CD14-positive monocyte (primary cell): ENCODE measurements at regions not wholly inside any gene's neighbourhood (a gene's known extent, or its start where the extent isn't known, plus 50 kb on each side); places are given as distances from the start of the nearest gene placed in this dataset.

Source experiments
- DNase-seq, 3 donors: peaks; one replicate each; pipeline ENCODE4 v3.0.0-alpha.2; 2011 to 2022
- H2AFZ ChIP-seq: 2 replicates; pipeline ENCODE4 v1.6.0; 2012; ENCODE audit warnings: mild to moderate bottlenecking, low read depth, low read length, inconsistent platforms; ENCODE audit not compliant: insufficient read depth, poor library complexity, severe bottlenecking
- H3K27ac ChIP-seq, 2 donors: 1 replicate in 1 of 2; 2 replicates in 1 of 2; pipeline ENCODE4 v1.5.1; 2012 to 2013; ENCODE audit warnings: low read length in 2 of 2, control low read depth in 1 of 2, inconsistent platforms in 1 of 2, low read depth in 1 of 2, mild to moderate bottlenecking in 1 of 2
- H3K27me3 ChIP-seq, 2 donors: one replicate each; pipeline versions ENCODE4 v1.6.0 to v1.6.1; 2011 to 2013; ENCODE audit warnings: low read length in 2 of 2; ENCODE audit not compliant: control insufficient read depth in 2 of 2, insufficient read depth in 2 of 2
- H3K36me3 ChIP-seq, 2 donors: replicated peaks in 1 of 2; 1 replicate in 1 of 2; 2 replicates in 1 of 2; pipeline versions ENCODE4 v1.5.1 to v1.6.1; 2012 to 2013; ENCODE audit warnings: low read length in 2 of 2, control low read depth in 1 of 2, inconsistent platforms in 1 of 2, mild to moderate bottlenecking in 1 of 2; ENCODE audit not compliant: insufficient read depth in 2 of 2, control insufficient read depth in 1 of 2
- H3K4me1 ChIP-seq, 2 donors: 1 replicate in 1 of 2; 2 replicates in 1 of 2; pipeline versions ENCODE4 v1.5.1 to v1.6.1; 2012 to 2013; ENCODE audit warnings: low read length in 2 of 2, control low read depth in 1 of 2, inconsistent platforms in 1 of 2, mild to moderate bottlenecking in 1 of 2, moderate library complexity in 1 of 2; ENCODE audit not compliant: insufficient read depth in 2 of 2, control insufficient read depth in 1 of 2
- H3K4me2 ChIP-seq: replicated peaks from 2 replicates; pipeline ENCODE3; 2012; ENCODE audit warnings: low read length, moderate library complexity, mild to moderate bottlenecking; ENCODE audit not compliant: poor library complexity, severe bottlenecking; ENCODE audit errors: extremely low read depth
- H3K4me3 ChIP-seq, 3 experiments: fragments of 200-600 bp in 1 of 3; sonication (generic) in 1 of 3; replicated peaks in 1 of 3; 1 replicate in 2 of 3; 2 replicates in 1 of 3; pipeline ENCODE4 v1.5.1; 2011 to 2013; ENCODE audit warnings: low read length in 3 of 3, mild to moderate bottlenecking in 3 of 3, control low read depth in 2 of 3, low read depth in 2 of 3, inconsistent platforms in 1 of 3, moderate library complexity in 1 of 3
- H3K79me2 ChIP-seq: 2 replicates; pipeline ENCODE4 v1.6.0; 2012; ENCODE audit warnings: mild to moderate bottlenecking, control low read depth, inconsistent platforms, low read length, moderate library complexity; ENCODE audit not compliant: insufficient read depth
- H3K9ac ChIP-seq: 2 replicates; pipeline ENCODE4 v1.6.0; 2017; ENCODE audit warnings: low read length, mild to moderate bottlenecking; ENCODE audit not compliant: insufficient read depth, poor library complexity, severe bottlenecking
- H3K9me3 ChIP-seq, 2 donors: replicated peaks in 1 of 2; 1 replicate in 1 of 2; 2 replicates in 1 of 2; pipeline versions ENCODE4 v1.5.1 to v1.6.1; 2012 to 2013; ENCODE audit warnings: low read length in 2 of 2, control low read depth in 1 of 2; ENCODE audit not compliant: control insufficient read depth in 1 of 2, insufficient read depth in 1 of 2
- H4K20me1 ChIP-seq: 2 replicates; pipeline ENCODE4 v1.6.0; 2012; ENCODE audit warnings: mild to moderate bottlenecking, low read length, control low read depth, moderate library complexity; ENCODE audit not compliant: insufficient read depth
- H3K27ac Mint-ChIP-seq, 7 donors: one replicate each; pipeline ENCODE4 v1.8.0; 2020; ENCODE audit warnings: mild to moderate bottlenecking in 7 of 7, mixed read lengths in 7 of 7, moderate library complexity in 6 of 7, inconsistent platforms in 2 of 7
- H3K27me3 Mint-ChIP-seq, 3 donors: one replicate each; pipeline ENCODE4 v1.8.0; 2021 to 2022; ENCODE audit warnings: low read depth in 3 of 3, mild to moderate bottlenecking in 3 of 3, mixed read lengths in 3 of 3, moderate library complexity in 3 of 3, inconsistent platforms in 1 of 3
- H3K36me3 Mint-ChIP-seq, 2 donors: one replicate each; pipeline ENCODE4 v1.8.0; 2020; ENCODE audit warnings: mixed read lengths in 2 of 2, inconsistent platforms in 1 of 2, mild to moderate bottlenecking in 1 of 2
- H3K4me1 Mint-ChIP-seq: one replicate; pipeline ENCODE4 v1.8.0; 2020; ENCODE audit warnings: mild to moderate bottlenecking, mixed read lengths
- H3K4me3 Mint-ChIP-seq, 2 donors: one replicate each; pipeline ENCODE4 v1.8.0; 2020; ENCODE audit warnings: mild to moderate bottlenecking in 2 of 2, mixed read lengths in 2 of 2, moderate library complexity in 1 of 2
- H3K9me3 Mint-ChIP-seq, 7 donors: one replicate each; pipeline ENCODE4 v1.8.0; 2020 to 2022; ENCODE audit warnings: mixed read lengths in 7 of 7, mild to moderate bottlenecking in 6 of 7, moderate library complexity in 6 of 7, inconsistent platforms in 2 of 7
- WGBS: methylation state at CpG from one replicate; pipeline ENCODE4 v1.1.5; 2013; ENCODE audit warnings: missing lambda C conversion rate; ENCODE audit not compliant: insufficient coverage; 5-methylcytosine and 5-hydroxymethylcytosine counted together
- intact Hi-C, 2 donors: fragments of 100-400 bp; cut with micrococcal nuclease; formaldehyde crosslinking; loops; one replicate each; pipeline versions ENCODE4 v1.15.0 to v1.15.1; 2023
- TF ChIP-seq, protein P1 (sequence below): fragments of 200-600 bp; IDR thresholded peaks from one replicate; pipeline ENCODE4 v1.8.0; 2022; ENCODE audit warnings: antibody characterized with exemption, mild to moderate bottlenecking

DNA sequence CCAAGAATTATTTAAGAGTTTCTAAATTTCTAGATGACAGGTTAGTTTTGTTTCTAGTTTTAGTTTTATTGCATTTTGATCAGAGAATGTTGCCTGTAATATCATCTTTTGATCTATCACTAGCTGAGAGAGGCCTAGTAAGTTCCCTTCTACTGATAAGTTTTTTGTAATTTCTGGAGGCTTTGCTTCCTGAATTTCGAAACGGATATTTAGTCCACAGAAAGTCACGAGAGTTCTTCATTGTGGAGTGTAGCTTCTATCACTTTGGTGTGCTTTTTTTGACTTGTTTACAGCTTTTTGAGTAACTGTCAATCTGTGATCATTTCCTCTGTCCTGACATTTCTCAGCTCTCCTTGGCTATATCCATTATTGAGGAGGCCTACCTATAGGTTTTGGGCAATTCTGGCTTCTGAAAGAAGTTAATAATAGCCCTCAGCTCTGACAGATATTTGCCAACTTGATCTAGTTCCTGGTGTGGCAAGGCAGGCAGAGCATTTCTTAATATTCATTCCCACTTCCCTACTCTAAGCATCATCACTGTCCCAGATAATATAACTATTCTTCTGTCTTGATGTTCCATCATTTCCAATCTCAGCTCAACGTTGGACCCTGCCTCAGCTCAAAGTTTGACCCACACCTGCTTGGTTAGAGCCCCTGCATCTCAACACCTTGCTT is 171.3 kb downstream of the BLID start:
- H4K20me1 ChIP-seq: no peaks in the 10 kb centered on the region
- H3K4me3 ChIP-seq: peak overlapping the region in 1 of 3 experiments; percentile 9
- no peaks in the 10 kb centered on the region for H3K79me2 ChIP-seq
- H3K4me2 ChIP-seq: peak overlapping the region; percentile 20
- H3K27me3 ChIP-seq: no peaks in the 10 kb centered on the region
- peak overlapping the region; percentile 22 to 85 (median 80) for H3K27ac Mint-ChIP-seq
- H3K4me3 Mint-ChIP-seq: peak overlapping the region in 1 of 2 donors; percentile 37
- H3K9me3 Mint-ChIP-seq: peaks cover 4 to 22% (median 13%) of the 10 kb centered on the region in 7 donors
- H3K36me3 ChIP-seq: no peaks in the 10 kb centered on the region
- H3K27me3 Mint-ChIP-seq: peaks cover 0 to 5% (median 1%) of the 10 kb centered on the region in 3 donors
- peaks cover 6 to 12% of the 10 kb centered on the region in 2 donors for H3K9me3 ChIP-seq
- H2AFZ ChIP-seq: no peak overlapping the region
- H3K27ac ChIP-seq: peak overlapping the region; percentile 24 to 76
- 0% methylated on average over 1 of the region's 4 CpGs for whole genome bisulfite sequencing
- DNase-seq: peak in 2 of 3 donors; percentile 20 to 48
- H3K4me1 ChIP-seq: peaks cover 14 to 18% of the 10 kb centered on the region in 2 donors
- intact Hi-C loops: no loop called here
- H3K4me1 Mint-ChIP-seq: peaks cover 18% of the 10 kb centered on the region
- no peak overlapping the region for H3K9ac ChIP-seq
- peaks cover 0 to 3% of the 10 kb centered on the region in 2 donors for H3K36me3 Mint-ChIP-seq
- TF ChIP-seq, protein P1, sequence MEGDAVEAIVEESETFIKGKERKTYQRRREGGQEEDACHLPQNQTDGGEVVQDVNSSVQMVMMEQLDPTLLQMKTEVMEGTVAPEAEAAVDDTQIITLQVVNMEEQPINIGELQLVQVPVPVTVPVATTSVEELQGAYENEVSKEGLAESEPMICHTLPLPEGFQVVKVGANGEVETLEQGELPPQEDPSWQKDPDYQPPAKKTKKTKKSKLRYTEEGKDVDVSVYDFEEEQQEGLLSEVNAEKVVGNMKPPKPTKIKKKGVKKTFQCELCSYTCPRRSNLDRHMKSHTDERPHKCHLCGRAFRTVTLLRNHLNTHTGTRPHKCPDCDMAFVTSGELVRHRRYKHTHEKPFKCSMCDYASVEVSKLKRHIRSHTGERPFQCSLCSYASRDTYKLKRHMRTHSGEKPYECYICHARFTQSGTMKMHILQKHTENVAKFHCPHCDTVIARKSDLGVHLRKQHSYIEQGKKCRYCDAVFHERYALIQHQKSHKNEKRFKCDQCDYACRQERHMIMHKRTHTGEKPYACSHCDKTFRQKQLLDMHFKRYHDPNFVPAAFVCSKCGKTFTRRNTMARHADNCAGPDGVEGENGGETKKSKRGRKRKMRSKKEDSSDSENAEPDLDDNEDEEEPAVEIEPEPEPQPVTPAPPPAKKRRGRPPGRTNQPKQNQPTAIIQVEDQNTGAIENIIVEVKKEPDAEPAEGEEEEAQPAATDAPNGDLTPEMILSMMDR: no peak

DNA sequence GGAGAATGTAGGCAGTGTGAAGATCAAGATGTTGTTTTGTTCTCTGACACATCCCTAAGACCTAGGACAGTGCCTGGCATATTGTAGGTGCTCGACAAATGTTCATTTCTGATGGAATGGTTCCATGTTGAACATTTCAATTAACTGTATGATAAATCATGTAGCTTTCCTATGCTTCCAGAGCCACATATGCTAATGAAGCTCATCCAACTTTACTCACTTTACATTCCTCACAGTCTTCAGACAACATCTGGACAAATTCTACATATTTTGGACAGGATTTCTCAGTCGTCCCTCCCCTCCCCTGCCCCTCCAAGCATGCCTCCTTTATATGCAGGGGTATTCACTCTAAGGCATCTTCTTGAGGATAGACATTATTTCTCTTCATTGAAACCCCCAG is 177.9 kb downstream of the BLID start:
- Histone ChIP-seq H3K9me3 (peaks cover 0 to 7% of the 10 kb centered on the region in 2 donors), H3K4me3 (no peak overlapping the region), H4K20me1 (no peaks in the 10 kb centered on the region), H3K4me1 (no peaks in the 10 kb centered on the region), H3K27ac (no peak overlapping the region), H3K4me2 (no peak overlapping the region), H3K27me3 (no peaks in the 10 kb centered on the region), H3K79me2 (no peaks in the 10 kb centered on the region), H3K9ac (no peak overlapping the region), H3K36me3 (no peaks in the 10 kb centered on the region), H2AFZ (no peak overlapping the region)
- intact Hi-C loops: no loop called here
- no peak for DNase-seq
- Mint-ChIP-seq H3K4me1 (peaks cover 2% of the 10 kb centered on the region), H3K4me3 (no peak overlapping the region), H3K36me3 (no peaks in the 10 kb centered on the region), H3K9me3 (peaks cover 0 to 13% (median 2%) of the 10 kb centered on the region in 7 donors), H3K27me3 (peaks cover 5 to 11% (median 7%) of the 10 kb centered on the region in 3 donors), H3K27ac (peak overlapping the region in 1 of 7 donors; percentile 49)
- 100% methylated on average over 1 of the region's 2 CpGs for WGBS
- TF ChIP-seq, protein P1: no peak
